NCI-H82 (cell line): ENCODE measurements at regions not wholly inside any gene's neighbourhood (a gene's known extent, or its start where the extent isn't known, plus 50 kb on each side); places are given as distances from the start of the nearest gene placed in this dataset.

Experiments used
- DNase-seq: peaks from one replicate; lab custom pipeline; 2025; lab: John Stamatoyannopoulos, UW

GRCh38 chr1:170219163-170219562 is 73.4 kb downstream of the NTMT2 start:
- DNase-seq, result no peak

GRCh38 chr1:170221031-170221430 is 75.3 kb downstream of the NTMT2 start:
- no peak for DNase-seq

DNA sequence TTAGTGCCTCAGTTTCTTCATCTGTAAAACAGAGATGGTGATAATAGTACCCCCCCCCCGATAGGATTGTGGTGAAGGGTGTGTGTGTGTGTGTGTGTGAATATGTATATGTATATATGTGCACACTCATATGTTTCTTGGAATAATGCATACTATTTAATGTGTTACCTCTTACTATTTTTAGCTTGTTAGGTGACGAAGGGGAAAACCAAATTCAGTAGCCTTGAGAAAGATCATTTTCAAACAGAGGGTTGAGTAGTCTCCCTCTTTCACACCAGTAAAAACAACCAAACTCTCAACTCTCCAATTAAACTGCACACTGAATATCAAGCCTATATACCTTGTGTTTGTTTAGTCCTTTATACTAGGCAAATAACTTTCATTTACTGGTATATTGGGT is 75.7 kb downstream of the NTMT2 start:
- no peak for DNase-seq

DNA sequence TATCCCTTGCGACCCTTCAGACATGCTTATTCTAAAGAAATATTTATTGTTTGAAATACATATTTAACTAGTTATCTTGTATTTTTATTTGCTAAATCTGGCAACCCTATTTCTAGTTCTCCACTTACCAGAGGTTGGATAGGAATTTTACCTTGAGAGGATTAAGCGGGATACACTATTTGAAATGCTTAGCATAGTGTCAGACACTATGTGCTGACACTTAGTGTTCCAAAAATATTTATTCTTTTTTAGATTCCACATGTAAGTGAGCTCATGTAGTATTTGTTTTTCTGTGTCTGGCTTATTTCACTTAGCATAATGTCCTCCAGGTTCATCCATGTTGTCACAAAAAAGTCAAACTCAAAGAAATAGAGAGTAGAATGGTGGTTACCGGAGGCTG is 78.7 kb downstream of the NTMT2 start:
- no peak for DNase-seq

- DNase-seq, result no peak
These were observed 80.2 kb downstream of the NTMT2 start for GRCh38 chr1:170225781-170226530.

GRCh38 chr1:170226767-170227166 is 81.0 kb downstream of the NTMT2 start:
- no peak for DNase-seq

DNA sequence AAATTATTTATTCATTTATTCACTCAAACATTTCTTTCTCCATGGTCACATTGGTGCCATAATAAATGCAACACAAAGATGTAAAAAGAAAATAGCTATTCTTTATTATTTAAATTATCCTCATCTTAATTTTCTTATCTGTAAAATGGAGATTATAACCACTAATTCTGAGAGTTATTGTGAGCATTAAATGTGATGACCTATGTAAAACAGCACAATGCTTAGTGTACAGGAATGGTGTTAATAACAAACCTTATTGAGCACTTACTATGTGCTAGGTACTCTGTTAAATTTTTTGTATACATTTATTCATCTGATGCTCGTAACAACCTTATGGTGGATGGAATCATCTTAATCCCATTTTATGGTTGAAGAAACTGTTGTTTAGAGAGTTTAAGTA is 84.6 kb downstream of the NTMT2 start:
- no peak for DNase-seq

DNA sequence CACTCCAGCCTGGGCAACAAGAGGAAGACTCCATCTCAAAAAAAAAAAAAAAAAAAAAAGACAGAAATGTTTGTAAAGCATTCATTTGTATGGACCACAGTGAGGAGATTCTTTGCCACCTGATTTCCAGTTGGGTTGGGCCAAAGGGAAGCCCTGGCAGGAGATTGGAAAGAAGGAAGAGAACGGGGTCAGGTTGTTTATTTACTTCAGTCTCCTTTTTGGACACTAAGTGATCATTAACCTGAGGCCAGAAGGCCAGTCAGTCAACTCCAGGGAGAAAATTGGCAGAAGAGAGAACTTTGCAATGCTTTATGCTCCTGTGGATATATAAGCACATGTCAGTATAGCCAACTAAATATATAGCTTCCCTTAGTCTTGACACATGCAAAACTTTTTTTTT is 85.9 kb downstream of the NTMT2 start:
- DNase-seq, result no peak

- no peak for DNase-seq
These were observed 93.1 kb downstream of the NTMT2 start for GRCh38 chr1:170238704-170239391.

DNA sequence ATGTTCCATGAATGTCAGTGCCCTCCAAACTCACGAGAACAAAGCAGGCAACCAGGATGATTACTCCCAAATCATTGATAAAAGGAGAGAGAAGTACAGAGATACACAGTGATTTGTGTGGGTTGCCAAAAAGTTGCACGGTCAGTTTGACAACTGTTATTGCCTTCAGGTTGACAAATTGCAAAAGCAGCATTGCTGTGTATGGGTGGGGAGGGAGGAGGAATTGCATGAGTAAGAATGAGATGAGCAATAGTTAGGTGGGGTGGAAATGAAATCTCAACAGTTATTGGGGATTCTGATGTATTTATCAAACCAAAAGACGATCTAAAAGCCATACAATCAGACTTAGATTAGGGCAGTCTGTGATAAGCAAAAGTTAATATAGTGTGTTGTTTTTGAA is 93.7 kb downstream of the NTMT2 start:
- no peak for DNase-seq

DNA sequence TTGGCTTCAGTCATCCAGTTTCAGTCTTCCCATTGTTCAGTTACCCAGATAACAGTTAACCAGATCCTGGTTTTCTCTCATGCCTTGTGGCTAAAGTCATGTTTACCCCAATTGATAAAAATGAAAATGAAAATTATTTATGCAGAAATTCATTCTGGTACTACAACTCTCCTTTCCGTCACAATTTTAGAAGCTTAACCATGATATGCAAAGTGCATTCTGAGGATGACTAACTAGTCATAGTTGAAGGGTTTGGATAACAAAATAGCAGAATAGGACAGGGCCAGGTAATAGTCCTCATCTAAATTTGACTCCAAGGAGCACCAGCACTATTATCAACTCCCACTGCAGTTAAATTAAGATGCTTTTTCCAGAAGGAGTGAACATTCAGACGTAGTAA is 94.7 kb downstream of the NTMT2 start:
- DNase-seq, result no peak

DNA sequence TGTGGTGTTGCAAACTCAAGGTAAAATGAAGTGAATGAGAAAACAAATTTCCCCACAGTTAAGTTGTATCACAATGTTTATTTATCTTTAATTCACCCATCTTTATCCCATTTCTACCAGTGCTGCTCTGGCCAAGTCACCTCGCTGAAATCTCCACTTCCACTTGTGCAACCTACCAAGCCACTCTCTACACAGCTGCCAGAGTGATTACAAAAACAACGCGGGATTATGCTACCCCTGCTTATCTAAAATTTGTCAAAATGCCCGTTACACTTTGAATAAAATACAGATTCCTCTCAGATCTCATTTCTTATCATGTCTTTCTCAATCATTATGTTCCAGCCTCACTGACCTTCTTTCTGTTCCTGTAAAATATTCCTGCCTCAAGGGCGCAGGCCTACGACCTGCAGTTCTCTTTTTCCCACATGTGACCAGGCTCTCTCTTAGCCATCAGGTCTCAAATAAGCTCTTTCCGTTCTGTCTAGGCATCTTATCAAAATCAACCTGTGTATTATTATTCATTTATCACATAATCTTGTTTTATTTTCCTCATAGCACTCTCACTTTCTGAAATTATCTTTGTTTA is 95.6 kb downstream of the NTMT2 start:
- DNase-seq, result no peak

DNA sequence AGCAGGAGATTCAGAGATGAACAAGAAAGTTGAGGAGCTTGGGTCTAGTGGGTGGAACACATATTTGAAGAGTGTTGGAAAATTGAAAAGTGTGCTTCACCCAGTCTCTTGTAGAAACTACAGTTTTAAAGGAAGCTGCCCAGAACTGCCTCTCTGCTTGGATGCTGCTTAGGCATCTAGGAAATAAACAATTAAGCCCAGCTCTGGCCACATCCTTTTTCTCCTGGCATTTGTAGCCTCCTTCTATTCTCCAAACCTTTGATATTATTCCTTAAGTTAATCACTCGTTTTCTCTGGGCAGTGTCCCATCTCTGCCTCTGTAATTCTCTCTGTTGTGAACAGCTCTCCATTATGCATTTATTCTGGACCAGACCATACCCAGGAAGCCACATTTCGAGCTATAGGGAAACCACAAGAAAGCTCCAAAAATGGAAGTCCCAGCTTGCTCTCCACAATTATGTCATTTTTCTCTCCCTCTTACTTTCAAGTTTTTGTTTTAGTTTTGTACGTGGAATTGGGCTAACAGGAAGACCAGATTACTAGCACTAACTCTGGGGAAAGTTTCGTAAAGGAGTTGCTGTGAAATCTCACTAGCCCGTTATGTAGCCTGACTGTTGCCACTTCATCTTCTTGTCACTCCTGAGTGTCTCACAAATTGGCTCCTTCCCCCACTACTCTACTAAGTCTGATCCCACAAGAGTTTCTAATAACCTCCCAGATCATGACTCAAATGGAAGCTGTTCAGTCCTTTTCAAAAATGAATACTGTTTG is 102.2 kb downstream of the NTMT2 start:
- DNase-seq, result no peak

DNA sequence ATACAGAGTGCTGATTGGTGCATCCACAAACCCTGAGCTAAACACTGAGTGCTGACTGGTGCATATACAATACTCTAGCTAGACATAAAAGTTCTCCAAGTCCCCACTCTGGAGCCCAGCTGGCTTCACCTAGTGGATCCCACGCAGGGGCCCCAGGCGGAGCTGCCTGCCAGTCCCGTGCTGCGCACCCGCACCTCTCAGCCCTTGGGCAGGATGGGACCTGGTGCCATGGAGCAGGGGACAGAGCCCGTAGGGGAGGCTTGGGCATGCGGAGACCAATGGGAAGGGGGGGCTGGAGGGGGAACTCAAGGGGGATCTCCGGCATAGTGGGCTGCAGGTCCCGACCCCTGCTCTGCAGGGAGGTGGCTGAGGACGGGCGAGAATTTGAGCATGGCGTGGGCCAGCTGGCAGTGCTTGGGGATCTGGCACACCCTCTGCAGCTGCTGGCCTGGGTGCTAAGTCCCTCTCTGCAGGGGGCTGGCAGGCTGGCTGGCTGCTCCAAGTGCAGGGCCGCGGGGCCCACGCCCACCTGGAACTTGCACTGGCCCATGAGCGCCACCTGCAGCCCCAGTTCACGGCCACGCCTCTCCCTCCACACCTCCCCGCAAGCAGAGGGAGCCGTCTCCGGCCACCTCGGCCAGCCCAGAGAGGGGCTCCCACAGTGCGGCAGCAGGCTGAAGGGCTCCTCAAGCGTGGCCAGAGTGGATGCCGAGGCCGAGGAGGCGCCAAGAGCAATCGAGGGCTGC is 104.9 kb downstream of the NTMT2 start:
- no peak for DNase-seq

DNA sequence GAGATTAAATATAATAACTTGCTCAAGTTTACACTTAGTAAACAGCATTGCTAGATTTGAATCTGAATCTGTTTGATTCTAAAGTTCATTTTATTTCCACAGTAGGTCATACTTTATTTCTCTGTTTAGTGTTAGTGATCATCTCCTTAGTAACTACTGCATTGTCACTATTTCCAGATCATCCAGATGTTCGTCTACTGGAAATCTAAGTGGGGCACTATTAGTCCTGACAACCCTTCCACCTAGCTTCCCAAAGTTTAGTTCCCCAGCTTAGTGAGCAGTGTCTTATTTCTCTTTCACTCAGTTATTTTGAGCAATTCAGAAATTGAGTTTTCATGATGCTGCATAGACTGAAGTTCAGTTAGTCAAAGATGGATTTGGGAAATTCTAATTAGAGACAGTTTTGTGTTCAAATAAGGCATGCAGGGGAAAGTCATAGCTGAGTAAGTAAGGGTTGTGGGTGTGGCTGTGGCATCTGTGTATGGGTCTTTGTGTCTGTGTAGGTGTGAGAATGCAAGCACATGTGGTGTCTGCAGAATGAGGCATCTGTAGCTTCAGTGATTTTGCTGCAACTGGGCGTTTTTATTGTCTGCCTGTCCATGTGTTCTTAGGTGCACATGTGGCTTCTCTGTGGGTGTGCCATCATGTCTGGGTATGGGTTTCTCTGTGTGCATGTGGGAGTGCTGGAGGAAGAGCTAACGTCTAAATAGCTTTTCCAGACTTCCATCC is 107.3 kb downstream of the NTMT2 start:
- no peak for DNase-seq

GRCh38 chr1:170254371-170254770 is 108.6 kb downstream of the NTMT2 start:
- no peak for DNase-seq

- no peak for DNase-seq
These were observed 115.9 kb downstream of the NTMT2 start for GRCh38 chr1:170261669-170262068.

- DNase-seq, result no peak
These were observed 116.6 kb downstream of the NTMT2 start for GRCh38 chr1:170262276-170262939.

- DNase-seq, result no peak
These were observed 119.5 kb downstream of the NTMT2 start for GRCh38 chr1:170265234-170265633.

DNA sequence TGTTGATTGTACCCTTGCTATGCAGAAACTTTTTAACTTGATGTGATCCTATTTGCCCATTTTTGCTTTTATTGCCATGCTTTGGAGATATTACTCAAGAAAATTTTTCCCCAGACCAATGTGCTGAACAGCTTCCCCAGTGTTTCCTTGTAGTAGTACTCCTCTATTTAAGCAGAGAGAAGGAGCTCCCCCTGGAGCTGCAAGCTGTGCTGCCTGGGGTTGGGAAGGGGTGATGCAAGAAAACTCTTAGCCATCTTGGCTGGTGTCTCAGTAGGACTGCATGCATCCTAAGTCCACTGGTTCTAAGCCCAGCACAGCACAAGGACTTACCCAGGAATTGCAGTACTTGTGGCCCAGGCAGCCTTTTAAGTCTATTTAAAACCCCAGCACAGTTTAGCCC is 121.6 kb downstream of the NTMT2 start:
- no peak for DNase-seq
